Spleen (tissue), 7 donors: ENCODE measurements at regions not wholly inside any gene's neighbourhood (a gene's known extent, or its start where the extent isn't known, plus 50 kb on each side); places are given as distances from the start of the nearest gene placed in this dataset.

Experiments used
- POLR2AphosphoS5 ChIP-seq, 3 donors: sonication (generic); formaldehyde crosslinking; IDR thresholded peaks; one replicate each; pipeline ENCODE4 v1.5.1; 2017; ENCODE audit warnings: antibody characterized with exemption in 3 of 3
- TF ChIP-seq, protein P1 (sequence below), 11 experiments: fragments of 200-600 bp in 7 of 11; fragments of 450-650 bp in 4 of 11; sonication (generic) in 4 of 11; IDR thresholded peaks in 8 of 11; conservative IDR thresholded peaks in 3 of 11; 1 replicate in 7 of 11; 2 replicates in 4 of 11; pipeline versions ENCODE4 v1.4.0 to v1.8.0; 2016 to 2021; ENCODE audit warnings: antibody characterized with exemption in 11 of 11, inconsistent platforms in 4 of 11, mild to moderate bottlenecking in 1 of 11
- donor health status: DM: no; HTN: no; CAD: no; lungs with moderate emphysema.
- donor health status: DM: no; HTN: no; CAD: no.
- donor health status: DM: no; HTN: no; CAD: no.

DNA sequence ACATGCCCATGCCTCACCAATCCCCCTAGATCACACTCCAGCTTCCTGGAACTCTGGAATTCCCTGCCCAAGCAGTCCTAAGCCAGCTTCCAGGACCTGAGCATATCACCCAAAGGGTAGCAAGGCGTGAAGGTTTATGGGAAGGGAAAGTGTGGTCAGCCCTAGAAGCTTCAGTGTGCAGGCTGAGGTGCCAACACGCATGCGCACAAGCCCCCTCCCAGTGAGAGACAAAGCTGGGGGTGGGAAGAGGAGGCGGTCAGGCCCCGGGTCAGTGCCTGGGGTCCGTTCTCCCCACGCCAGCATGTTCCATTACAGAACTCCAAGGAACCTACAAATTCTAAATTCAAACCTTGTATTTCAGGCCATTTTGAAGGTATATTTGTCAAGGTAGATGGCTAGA lies 103.6 kb upstream of the C7orf33 start:
- TF ChIP-seq, protein P1, sequence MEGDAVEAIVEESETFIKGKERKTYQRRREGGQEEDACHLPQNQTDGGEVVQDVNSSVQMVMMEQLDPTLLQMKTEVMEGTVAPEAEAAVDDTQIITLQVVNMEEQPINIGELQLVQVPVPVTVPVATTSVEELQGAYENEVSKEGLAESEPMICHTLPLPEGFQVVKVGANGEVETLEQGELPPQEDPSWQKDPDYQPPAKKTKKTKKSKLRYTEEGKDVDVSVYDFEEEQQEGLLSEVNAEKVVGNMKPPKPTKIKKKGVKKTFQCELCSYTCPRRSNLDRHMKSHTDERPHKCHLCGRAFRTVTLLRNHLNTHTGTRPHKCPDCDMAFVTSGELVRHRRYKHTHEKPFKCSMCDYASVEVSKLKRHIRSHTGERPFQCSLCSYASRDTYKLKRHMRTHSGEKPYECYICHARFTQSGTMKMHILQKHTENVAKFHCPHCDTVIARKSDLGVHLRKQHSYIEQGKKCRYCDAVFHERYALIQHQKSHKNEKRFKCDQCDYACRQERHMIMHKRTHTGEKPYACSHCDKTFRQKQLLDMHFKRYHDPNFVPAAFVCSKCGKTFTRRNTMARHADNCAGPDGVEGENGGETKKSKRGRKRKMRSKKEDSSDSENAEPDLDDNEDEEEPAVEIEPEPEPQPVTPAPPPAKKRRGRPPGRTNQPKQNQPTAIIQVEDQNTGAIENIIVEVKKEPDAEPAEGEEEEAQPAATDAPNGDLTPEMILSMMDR (IDR thresholded peaks at IDR 0.05 in 8 of 11, conservative IDR thresholded peaks at IDR 0.05 in 3 of 11), result no peak
- no peak for TF ChIP-seq POLR2AphosphoS5 (IDR thresholded peaks at IDR 0.05)
